HepG2 (cell line): ENCODE measurements at regions not wholly inside any gene's neighbourhood (a gene's known extent, or its start where the extent isn't known, plus 50 kb on each side); places are given as distances from the start of the nearest gene placed in this dataset.

Experiments
- ATAC-seq: fragments of 200-7000 bp; cut with Tn5 transposase; 3 replicates; pipeline ENCODE4 v1.9.1; 2020; ENCODE audit warnings: mild to moderate bottlenecking, moderate library complexity
- BruUV-seq: library from RNA; stranded (reverse); fragments of 400-500 nt; replicated peaks from 2 replicates; lab custom pipeline; 2021; lab: Mats Ljungman, UMichigan
- CTCF ChIA-PET: fragments of 300-600 bp; formaldehyde crosslinking; extraction: SDS; loops from one replicate; lab custom pipeline; 2021; ENCODE audit warnings: low total read pairs, inconsistent platforms, low intra/inter-chr PET ratio; lab: Yijun Ruan, JAX
- POLR2A ChIA-PET: fragments of 350-600 bp; sonication (Branson Sonifier 250); formaldehyde crosslinking; loops from one replicate; lab custom pipeline; 2020; ENCODE audit warnings: antibody characterized with exemption, inconsistent platforms; lab: Yijun Ruan, JAX
- DNase-seq: peaks from one replicate; pipeline ENCODE4 v3.0.0-alpha.2; 2015; ENCODE audit warnings: low spot score
- FAIRE-seq: peaks from 3 replicates; lab custom pipeline; 2011; peaks lifted over from hg19 to GRCh38; lab: Jason Lieb, UNC
- H2AFZ ChIP-seq: one replicate; pipeline ENCODE4 v1.6.1; 2011; ENCODE audit warnings: low read length, inconsistent platforms
- H3K27ac ChIP-seq: fragments of 300-600 bp; 3 replicates; pipeline ENCODE4 v1.8.0; 2011; ENCODE audit warnings: mixed run types, mild to moderate bottlenecking, mixed read lengths, low read length, inconsistent platforms; ENCODE audit not compliant: insufficient read depth; ENCODE audit errors: extremely low read length
- H3K27me3 ChIP-seq, 2 experiments: fragments of 200-600 bp in 1 of 2; 2 replicates in 1 of 2; 3 replicates in 1 of 2; pipeline versions ENCODE4 v1.6.0 to v1.8.0; 2011; ENCODE audit warnings: low read length in 2 of 2, mild to moderate bottlenecking in 2 of 2, moderate library complexity in 2 of 2, inconsistent platforms in 1 of 2; ENCODE audit not compliant: insufficient read depth in 2 of 2, control insufficient read depth in 1 of 2
- H3K36me3 ChIP-seq, 2 experiments: fragments of 200-600 bp in 1 of 2; replicated peaks in 1 of 2; 2 replicates in 1 of 2; 3 replicates in 1 of 2; pipeline versions ENCODE4 v1.5.1 to v1.8.0; 2011; ENCODE audit warnings: low read length in 2 of 2, inconsistent platforms in 1 of 2; ENCODE audit not compliant: insufficient read depth in 2 of 2, control insufficient read depth in 1 of 2
- H3K4me1 ChIP-seq: 2 replicates; pipeline ENCODE4 v1.5.1; 2012; ENCODE audit warnings: low read length, inconsistent platforms; ENCODE audit not compliant: insufficient read depth
- H3K4me2 ChIP-seq: 2 replicates; pipeline ENCODE4 v1.6.0; 2011; ENCODE audit warnings: low read depth, low read length, inconsistent platforms
- H3K4me3 ChIP-seq, 3 experiments: fragments of 200-600 bp in 1 of 3; sonication (generic), shearing (Covaris generic) in 1 of 3; replicated peaks in 1 of 3; 2 replicates each; pipeline ENCODE4 v1.5.1; 2011 to 2016; ENCODE audit warnings: low read length in 3 of 3, inconsistent platforms in 2 of 3, low read depth in 2 of 3, mild to moderate bottlenecking in 2 of 3, control low read depth in 1 of 3, mixed read lengths in 1 of 3; ENCODE audit not compliant: insufficient read depth in 1 of 3
- H3K79me2 ChIP-seq: one replicate; pipeline ENCODE4 v1.6.1; 2011; ENCODE audit warnings: low read length, inconsistent platforms; ENCODE audit not compliant: insufficient read depth
- H3K9ac ChIP-seq: 2 replicates; pipeline ENCODE4 v1.6.0; 2011; ENCODE audit warnings: mild to moderate bottlenecking, low read depth, low read length, inconsistent platforms; ENCODE audit not compliant: insufficient read depth
- H3K9me3 ChIP-seq: 2 replicates; pipeline ENCODE4 v1.5.1; 2012; ENCODE audit warnings: mild to moderate bottlenecking, low read length
- H4K20me1 ChIP-seq: 2 replicates; pipeline ENCODE4 v1.6.0; 2011; ENCODE audit warnings: inconsistent platforms, mild to moderate bottlenecking, low read length, moderate library complexity; ENCODE audit not compliant: insufficient read depth
- MTA3 ChIP-seq: sonication (generic); formaldehyde crosslinking; IDR thresholded peaks from 2 replicates; pipeline ENCODE4 v1.4.0; 2020; ENCODE audit warnings: missing genetic modification reagents
- NFE2 ChIP-seq: sonication (generic); formaldehyde crosslinking; IDR thresholded peaks from 2 replicates; pipeline ENCODE4 v1.4.0; 2020; ENCODE audit warnings: missing genetic modification reagents
- NR2F1 ChIP-seq, 2 experiments: fragments of 450-650 bp in 1 of 2; formaldehyde crosslinking in 1 of 2; IDR thresholded peaks; 2 replicates each; pipeline versions ENCODE4 v1.5.0 to v1.6.1; 2016 to 2020; ENCODE audit warnings: mild to moderate bottlenecking in 1 of 2, missing compliant biosample characterization in 1 of 2, missing genetic modification reagents in 1 of 2, moderate library complexity in 1 of 2
- RARA ChIP-seq: IDR thresholded peaks from 2 replicates; pipeline ENCODE4 v1.6.1; 2016; ENCODE audit warnings: missing genetic modification reagents, missing compliant biosample characterization
- RBM22 ChIP-seq: fragments of 200-400 bp; formaldehyde crosslinking; optimal IDR thresholded peaks from 2 replicates; pipeline ENCODE3; 2017; ENCODE audit warnings: mild to moderate bottlenecking, low read length, moderate library complexity
- REPIN1 ChIP-seq: sonication (generic); formaldehyde crosslinking; IDR thresholded peaks from 2 replicates; pipeline ENCODE4 v1.8.0; 2022; ENCODE audit warnings: missing genetic modification reagents, low read depth, mild to moderate bottlenecking, borderline replicate concordance
- TERF1 ChIP-seq: sonication (generic); formaldehyde crosslinking; IDR thresholded peaks from 2 replicates; pipeline ENCODE4 v1.8.0; 2022; ENCODE audit warnings: mild to moderate bottlenecking, missing genetic modification reagents, moderate library complexity
- TP53 ChIP-seq: sonication (generic); formaldehyde crosslinking; conservative IDR thresholded peaks from 2 replicates; pipeline ENCODE4 v1.4.0; 2020; ENCODE audit warnings: missing genetic modification reagents
- ZKSCAN1 ChIP-seq: fragments of 150-350 bp; IDR thresholded peaks from 2 replicates; pipeline ENCODE4 v1.6.1; 2014; ENCODE audit warnings: low read length
- ZNF558 ChIP-seq: sonication (generic); formaldehyde crosslinking; IDR thresholded peaks from 2 replicates; pipeline ENCODE4 v1.9.0; 2022; ENCODE audit warnings: mild to moderate bottlenecking, missing genetic modification reagents, borderline replicate concordance
- ZNF746 ChIP-seq: sonication (generic); formaldehyde crosslinking; IDR thresholded peaks from 2 replicates; pipeline ENCODE4 v1.8.0; 2022; ENCODE audit warnings: mild to moderate bottlenecking, missing genetic modification reagents
- ZNF772 ChIP-seq: sonication (generic); formaldehyde crosslinking; IDR thresholded peaks from 2 replicates; pipeline ENCODE4 v1.5.0; 2020; ENCODE audit warnings: mild to moderate bottlenecking, missing genetic modification reagents
- WGBS: methylation state at CpG from one replicate; pipeline ENCODE4 v1.1.6; 2017; ENCODE audit warnings: low lambda C conversion rate; 5-methylcytosine and 5-hydroxymethylcytosine counted together
- in situ Hi-C: cut with HindIII; loops from 2 replicates; pipeline ENCODE4 v1.10.0; 2017; ENCODE audit warnings: low pct_unique_long_range_greater_than_20kb; ENCODE audit not compliant: extremely low pct_ligation_motif_present
- intact Hi-C: fragments of 100-400 bp; cut with micrococcal nuclease; formaldehyde crosslinking; loops from one replicate; pipeline ENCODE4 v1.10.0; 2022; ENCODE audit not compliant: unreplicated experiment
- TF ChIP-seq, protein P1 (sequence below): IDR thresholded peaks from 2 replicates; pipeline ENCODE4 v1.6.1; 2012; ENCODE audit warnings: low read depth, low read length, improper control_type of control experiment
- TF ChIP-seq, protein P2 (sequence below): sonication (generic); formaldehyde crosslinking; IDR thresholded peaks from 2 replicates; pipeline ENCODE4 v1.4.0; 2020; ENCODE audit warnings: missing genetic modification reagents; ENCODE audit errors: not compliant biosample characterization
- TF ChIP-seq, protein P3 (sequence below): sonication (generic); formaldehyde crosslinking; IDR thresholded peaks from 2 replicates; pipeline ENCODE4 v1.4.0; 2020; ENCODE audit warnings: mild to moderate bottlenecking, missing genetic modification reagents
- TF ChIP-seq, protein P4 (sequence below): sonication (generic); formaldehyde crosslinking; IDR thresholded peaks from 2 replicates; pipeline ENCODE4 v1.4.0; 2020; ENCODE audit warnings: missing genetic modification reagents
- TF ChIP-seq, protein P5 (sequence below): sonication (generic); formaldehyde crosslinking; IDR thresholded peaks from 2 replicates; pipeline ENCODE4 v1.5.1; 2020; ENCODE audit warnings: missing genetic modification reagents, mild to moderate bottlenecking, borderline replicate concordance

GRCh38 chr5:98243972-98244371 lies 529.5 kb upstream of the RGMB start:
- TF ChIP-seq TERF1 (CRISPR knock-in tag) (no peak), ZNF746 (CRISPR knock-in tag) (no peak), ZKSCAN1 (no peak), RBM22 (no peak), RARA (no peak), REPIN1 (CRISPR knock-in tag) (no peak), NFE2 (CRISPR knock-in tag) (no peak), ZNF558 (CRISPR knock-in tag) (no peak), NR2F1 (CRISPR knock-in tag; IDR thresholded peaks at IDR 0.05) (no peak), TP53 (CRISPR knock-in tag) (no peak), MTA3 (CRISPR knock-in tag) (no peak), ZNF772 (CRISPR knock-in tag) (no peak)
- TF ChIP-seq, protein P1, sequence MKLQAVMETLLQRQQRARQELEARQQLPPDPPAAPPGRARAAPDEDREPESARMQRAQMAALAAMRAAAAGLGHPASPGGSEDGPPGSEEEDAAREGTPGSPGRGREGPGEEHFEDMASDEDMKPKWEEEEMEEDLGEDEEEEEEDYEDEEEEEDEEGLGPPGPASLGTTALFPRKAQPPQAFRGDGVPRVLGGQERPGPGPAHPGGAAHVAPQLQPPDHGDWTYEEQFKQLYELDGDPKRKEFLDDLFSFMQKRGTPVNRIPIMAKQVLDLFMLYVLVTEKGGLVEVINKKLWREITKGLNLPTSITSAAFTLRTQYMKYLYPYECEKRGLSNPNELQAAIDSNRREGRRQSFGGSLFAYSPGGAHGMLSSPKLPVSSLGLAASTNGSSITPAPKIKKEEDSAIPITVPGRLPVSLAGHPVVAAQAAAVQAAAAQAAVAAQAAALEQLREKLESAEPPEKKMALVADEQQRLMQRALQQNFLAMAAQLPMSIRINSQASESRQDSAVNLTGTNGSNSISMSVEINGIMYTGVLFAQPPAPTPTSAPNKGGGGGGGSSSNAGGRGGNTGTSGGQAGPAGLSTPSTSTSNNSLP = no peak
- TF ChIP-seq, protein P2, sequence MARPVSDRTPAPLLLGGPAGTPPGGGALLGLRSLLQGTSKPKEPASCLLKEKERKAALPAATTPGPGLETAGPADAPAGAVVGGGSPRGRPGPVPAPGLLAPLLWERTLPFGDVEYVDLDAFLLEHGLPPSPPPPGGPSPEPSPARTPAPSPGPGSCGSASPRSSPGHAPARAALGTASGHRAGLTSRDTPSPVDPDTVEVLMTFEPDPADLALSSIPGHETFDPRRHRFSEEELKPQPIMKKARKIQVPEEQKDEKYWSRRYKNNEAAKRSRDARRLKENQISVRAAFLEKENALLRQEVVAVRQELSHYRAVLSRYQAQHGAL (CRISPR knock-in tag) = no peak
- TF ChIP-seq, protein P3, sequence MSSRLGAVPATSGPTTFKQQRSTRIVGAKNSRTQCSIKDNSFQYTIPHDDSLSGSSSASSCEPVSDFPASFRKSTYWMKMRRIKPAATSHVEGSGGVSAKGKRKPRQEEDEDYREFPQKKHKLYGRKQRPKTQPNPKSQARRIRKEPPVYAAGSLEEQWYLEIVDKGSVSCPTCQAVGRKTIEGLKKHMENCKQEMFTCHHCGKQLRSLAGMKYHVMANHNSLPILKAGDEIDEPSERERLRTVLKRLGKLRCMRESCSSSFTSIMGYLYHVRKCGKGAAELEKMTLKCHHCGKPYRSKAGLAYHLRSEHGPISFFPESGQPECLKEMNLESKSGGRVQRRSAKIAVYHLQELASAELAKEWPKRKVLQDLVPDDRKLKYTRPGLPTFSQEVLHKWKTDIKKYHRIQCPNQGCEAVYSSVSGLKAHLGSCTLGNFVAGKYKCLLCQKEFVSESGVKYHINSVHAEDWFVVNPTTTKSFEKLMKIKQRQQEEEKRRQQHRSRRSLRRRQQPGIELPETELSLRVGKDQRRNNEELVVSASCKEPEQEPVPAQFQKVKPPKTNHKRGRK = no peak
- TF ChIP-seq, protein P4, sequence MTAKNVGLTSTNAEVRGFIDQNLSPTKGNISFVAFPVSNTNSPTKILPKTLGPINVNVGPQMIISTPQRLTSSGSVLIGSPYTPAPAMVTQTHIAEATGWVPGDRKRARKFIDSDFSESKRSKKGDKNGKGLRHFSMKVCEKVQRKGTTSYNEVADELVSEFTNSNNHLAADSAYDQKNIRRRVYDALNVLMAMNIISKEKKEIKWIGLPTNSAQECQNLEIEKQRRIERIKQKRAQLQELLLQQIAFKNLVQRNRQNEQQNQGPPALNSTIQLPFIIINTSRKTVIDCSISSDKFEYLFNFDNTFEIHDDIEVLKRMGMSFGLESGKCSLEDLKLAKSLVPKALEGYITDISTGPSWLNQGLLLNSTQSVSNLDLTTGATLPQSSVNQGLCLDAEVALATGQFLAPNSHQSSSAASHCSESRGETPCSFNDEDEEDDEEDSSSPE (CRISPR knock-in tag) = no peak
- TF ChIP-seq, protein P5, sequence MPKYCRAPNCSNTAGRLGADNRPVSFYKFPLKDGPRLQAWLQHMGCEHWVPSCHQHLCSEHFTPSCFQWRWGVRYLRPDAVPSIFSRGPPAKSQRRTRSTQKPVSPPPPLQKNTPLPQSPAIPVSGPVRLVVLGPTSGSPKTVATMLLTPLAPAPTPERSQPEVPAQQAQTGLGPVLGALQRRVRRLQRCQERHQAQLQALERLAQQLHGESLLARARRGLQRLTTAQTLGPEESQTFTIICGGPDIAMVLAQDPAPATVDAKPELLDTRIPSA = no peak

More at GRCh38 chr5:98243972-98244371, 529.5 kb upstream of the RGMB start:
- FAIRE-seq (no peak), ATAC-seq (no peak), DNase-seq (no peak)
- in situ Hi-C loops = no loop called here
- Histone ChIP-seq H3K4me2 (no peak overlapping the region), H3K79me2 (no peaks in the 10 kb centered on the region), H3K4me3 (no peak overlapping the region), H3K9ac (no peak overlapping the region), H3K27me3 (no peaks in the 10 kb centered on the region), H4K20me1 (no peaks in the 10 kb centered on the region), H2AFZ (no peak overlapping the region), H3K36me3 (no peaks in the 10 kb centered on the region), H3K27ac (no peak overlapping the region), H3K4me1 (no peaks in the 10 kb centered on the region), H3K9me3 (no peaks in the 10 kb centered on the region)
- no TSS peak for BruUV-seq
- WGBS = 0% methylated on average over 1 of the region's 1 CpG
- CTCF ChIA-PET = no interaction called here
- intact Hi-C loops = no loop called here
- POLR2A ChIA-PET = no interaction called here
